GM12891 (cell line): ENCODE measurements at regions not wholly inside any gene's neighbourhood (a gene's known extent, or its start where the extent isn't known, plus 50 kb on each side); places are given as distances from the start of the nearest gene placed in this dataset.

Experiments used
- DNase-seq: peaks from one replicate; pipeline ENCODE4 v3.0.0; 2011; ENCODE audit warnings: low spot score; ENCODE audit not compliant: insufficient read length
- FAIRE-seq: peaks from 2 replicates; lab custom pipeline; 2011; peaks lifted over from hg19 to GRCh38; lab: Jason Lieb, UNC
- PAX5 ChIP-seq: IDR thresholded peaks from 2 replicates; pipeline ENCODE4 v1.6.1; 2011; ENCODE audit warnings: low read length, moderate library complexity, mild to moderate bottlenecking; ENCODE audit not compliant: insufficient read depth, severe bottlenecking
- POLR2A ChIP-seq: IDR thresholded peaks from 2 replicates; pipeline ENCODE4 v1.6.1; 2011; ENCODE audit warnings: low read depth, low read length, control low read depth
- POLR2AphosphoS5 ChIP-seq: IDR thresholded peaks from 2 replicates; pipeline ENCODE4 v1.6.1; 2011; ENCODE audit warnings: low read depth, low read length, control low read depth
- POU2F2 ChIP-seq: IDR thresholded peaks from 2 replicates; pipeline ENCODE4 v1.6.1; 2011; ENCODE audit warnings: low read depth, mild to moderate bottlenecking, control low read depth, low read length, moderate library complexity
- SPI1 ChIP-seq: IDR thresholded peaks from 2 replicates; pipeline ENCODE4 v1.6.1; 2011; ENCODE audit warnings: low read depth, low read length, control low read depth
- TAF1 ChIP-seq: IDR thresholded peaks from 2 replicates; pipeline ENCODE4 v1.6.1; 2011; ENCODE audit warnings: low read depth, low read length, control low read depth

DNA sequence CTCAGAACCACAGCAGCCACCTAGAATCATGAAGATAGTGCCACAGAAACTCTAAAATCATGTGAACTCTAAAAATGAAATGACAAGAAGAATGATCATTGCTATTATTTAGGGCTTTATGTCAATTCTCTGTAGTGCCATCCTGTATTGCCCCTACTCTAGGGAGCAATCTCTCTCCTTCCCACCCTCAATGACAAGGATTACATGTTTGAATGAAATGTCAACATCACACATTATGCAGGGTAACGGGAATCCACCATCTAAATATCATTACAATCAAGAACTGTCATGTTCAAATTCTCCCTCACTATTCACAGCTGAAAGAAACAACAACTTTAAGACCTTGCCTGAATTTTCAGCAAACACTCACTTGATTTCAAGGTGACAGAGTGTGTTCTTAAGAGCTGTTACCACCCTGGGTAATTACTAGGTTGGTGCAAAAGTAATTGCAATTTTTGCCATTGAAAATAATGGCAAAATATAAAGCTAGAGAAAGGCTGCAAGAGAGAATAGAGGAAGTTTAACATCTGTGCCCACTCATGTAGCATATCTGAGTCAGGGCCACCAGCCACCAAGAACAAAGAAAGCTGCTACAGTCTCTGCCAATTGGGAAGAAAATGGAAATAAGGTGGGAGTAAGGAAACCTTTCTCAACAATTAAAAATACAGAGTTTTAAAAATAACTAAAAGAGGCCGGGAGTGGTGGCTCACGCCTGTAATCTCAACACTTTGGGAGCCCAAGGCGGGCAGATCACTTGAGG, 112.8 kb upstream of the PSMD7 start:
- FAIRE-seq = no peak
- no peak for DNase-seq
- TF ChIP-seq TAF1 (no peak), SPI1 (no peak), POU2F2 (no peak), POLR2A (no peak), PAX5 (no peak), POLR2AphosphoS5 (no peak)

DNA sequence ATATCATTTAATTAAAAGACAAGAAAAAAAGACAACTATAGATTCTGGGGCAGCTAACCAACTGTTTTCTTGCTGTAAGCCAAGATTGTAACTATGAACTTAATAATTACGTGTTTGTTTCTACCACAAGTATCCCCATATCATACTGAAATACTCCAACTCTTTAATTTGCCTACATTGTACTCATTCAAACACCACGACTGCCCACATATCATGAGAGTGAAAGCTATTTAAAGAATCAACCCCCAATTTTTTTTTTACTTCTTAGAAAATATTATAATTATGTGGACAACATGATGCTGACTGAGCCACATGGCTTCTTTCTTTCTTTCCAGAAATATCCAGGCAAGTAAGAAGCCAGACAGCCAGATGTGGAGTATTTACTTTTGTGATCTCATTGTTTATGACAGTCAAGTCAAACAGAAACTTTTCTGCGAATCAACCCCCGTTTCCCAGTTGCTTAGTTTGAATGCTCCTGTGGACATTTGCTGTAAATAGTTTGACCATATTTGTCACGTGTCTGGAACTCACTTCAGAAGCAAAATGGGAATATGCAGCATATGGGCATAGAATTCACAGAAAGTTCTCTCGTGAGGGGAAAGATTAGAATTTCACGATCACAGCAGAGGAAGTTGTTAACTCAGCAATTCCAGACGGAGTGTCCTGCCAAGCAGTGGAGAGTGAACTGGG, 126.8 kb upstream of the PSMD7 start:
- FAIRE-seq (no peak), DNase-seq (no peak)
- TF ChIP-seq SPI1 (no peak), POLR2A (no peak), POU2F2 (no peak), PAX5 (no peak), TAF1 (no peak), POLR2AphosphoS5 (no peak)

DNA sequence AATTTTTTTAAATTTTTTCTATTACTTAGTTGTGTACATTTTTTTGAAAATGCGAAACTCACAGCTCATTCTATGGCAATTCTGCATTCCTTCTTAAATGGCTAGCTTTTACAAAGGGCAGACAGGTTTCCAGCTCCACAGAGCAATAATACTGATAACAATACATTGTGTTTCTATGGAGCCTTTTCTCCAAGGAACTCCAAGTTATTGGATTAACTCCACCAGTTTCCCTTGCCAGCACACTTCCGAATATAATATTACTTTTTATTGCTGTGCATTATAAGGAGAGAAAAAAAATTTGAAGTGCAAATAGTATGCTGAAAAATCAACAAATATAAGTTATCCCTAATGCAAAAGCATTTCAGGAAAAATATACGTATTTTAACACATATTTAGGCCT, 127.5 kb upstream of the PSMD7 start:
- DNase-seq (no peak), FAIRE-seq (no peak)
- TF ChIP-seq SPI1 = no peak
- no peak for TF ChIP-seq POLR2AphosphoS5
- no peak for TF ChIP-seq PAX5
- no peak for TF ChIP-seq TAF1
- TF ChIP-seq POU2F2 = no peak
- no peak for TF ChIP-seq POLR2A

DNA sequence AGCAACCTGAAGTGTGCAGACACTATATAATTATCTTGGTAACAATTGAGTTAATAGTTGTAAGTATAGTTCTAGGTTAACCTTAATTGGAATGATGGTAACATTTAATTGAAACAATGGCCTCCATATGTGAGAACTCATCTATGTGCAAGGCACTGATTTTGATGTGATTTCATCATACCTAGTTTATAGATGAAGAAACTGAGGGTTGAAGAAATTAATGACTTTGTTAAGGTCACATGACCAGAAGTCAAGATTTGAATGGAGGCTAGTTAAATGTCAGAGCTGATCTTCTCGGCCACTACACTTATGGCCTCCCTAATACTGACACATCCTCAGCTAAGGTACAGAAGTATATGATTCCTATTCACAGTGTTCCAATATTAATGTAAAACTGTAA, 128.2 kb upstream of the PSMD7 start:
- no peak for DNase-seq
- TF ChIP-seq POLR2A = no peak
- no peak for TF ChIP-seq SPI1
- no peak for TF ChIP-seq POLR2AphosphoS5
- no peak for TF ChIP-seq TAF1
- no peak for TF ChIP-seq POU2F2
- no peak for TF ChIP-seq PAX5
- no peak for FAIRE-seq

DNA sequence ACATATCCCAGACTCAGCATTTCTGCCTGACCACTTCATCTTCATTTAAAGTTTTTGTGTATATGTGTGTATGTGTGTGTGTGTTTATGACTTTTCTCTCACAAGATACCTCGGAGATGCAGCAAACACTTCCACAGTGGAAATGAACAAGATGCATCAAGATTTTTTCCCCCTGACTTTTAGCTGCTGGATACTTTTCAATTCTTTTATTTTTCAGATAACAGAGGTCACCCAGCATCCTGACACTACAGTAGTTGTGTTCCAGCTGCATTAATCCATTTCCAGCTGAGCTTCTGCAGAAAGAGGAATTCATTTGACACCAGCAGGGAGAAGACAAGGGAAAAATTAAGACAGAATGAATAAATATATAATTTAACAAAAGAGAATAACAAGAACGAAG, 130.2 kb upstream of the PSMD7 start:
- no peak for TF ChIP-seq TAF1
- no peak for FAIRE-seq
- DNase-seq = no peak

DNA sequence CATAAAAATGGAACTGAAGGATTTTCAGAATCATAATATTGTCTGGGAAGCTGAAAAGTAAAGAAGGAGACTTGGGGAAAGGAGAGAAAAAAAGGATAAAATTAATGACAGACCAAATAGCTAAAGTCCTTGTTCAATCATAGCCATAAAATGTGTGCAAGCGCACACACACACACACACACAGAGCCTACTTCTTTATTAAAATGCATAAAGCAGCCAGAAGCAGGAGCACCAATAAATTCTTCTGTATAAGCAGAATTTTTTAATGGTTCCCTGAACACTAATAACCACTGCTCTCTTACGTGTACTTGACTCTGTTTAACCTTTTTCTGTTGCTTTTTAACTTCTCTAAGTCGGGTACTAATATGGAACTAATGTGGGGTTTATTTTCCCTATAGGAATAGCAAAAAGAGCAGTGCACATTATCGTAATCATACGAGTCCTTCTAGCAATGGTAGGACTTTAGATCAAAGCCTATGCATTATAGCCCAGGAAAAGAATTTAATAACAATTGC, 131.0 kb upstream of the PSMD7 start:
- no peak for DNase-seq
- TF ChIP-seq SPI1 (no peak), TAF1 (no peak), PAX5 (no peak), POLR2AphosphoS5 (no peak), POU2F2 (no peak), POLR2A (no peak)
- no peak for FAIRE-seq

DNA sequence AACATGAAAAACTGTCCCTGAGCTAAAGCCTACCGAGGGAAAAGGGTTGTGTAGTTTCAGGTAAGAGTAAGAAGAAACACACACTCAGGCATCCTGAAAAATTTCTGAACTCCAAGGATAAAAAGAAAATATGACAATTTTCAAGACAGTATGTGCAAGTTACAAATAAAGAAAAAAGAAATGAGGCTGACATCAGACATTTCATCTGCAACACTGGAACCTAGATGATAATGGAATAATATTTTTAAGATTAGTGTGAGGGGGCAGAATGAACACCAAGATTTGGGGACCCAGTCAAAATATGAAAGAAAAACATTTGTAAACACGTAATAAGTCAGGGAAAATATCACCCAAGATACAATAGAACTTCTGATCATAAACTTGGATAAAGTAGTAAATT, 135.9 kb upstream of the PSMD7 start:
- no peak for TF ChIP-seq POLR2AphosphoS5
- TF ChIP-seq PAX5 = no peak
- no peak for TF ChIP-seq TAF1
- no peak for TF ChIP-seq POU2F2
- TF ChIP-seq SPI1 = no peak
- no peak for TF ChIP-seq POLR2A
- DNase-seq (no peak), FAIRE-seq (no peak)

DNA sequence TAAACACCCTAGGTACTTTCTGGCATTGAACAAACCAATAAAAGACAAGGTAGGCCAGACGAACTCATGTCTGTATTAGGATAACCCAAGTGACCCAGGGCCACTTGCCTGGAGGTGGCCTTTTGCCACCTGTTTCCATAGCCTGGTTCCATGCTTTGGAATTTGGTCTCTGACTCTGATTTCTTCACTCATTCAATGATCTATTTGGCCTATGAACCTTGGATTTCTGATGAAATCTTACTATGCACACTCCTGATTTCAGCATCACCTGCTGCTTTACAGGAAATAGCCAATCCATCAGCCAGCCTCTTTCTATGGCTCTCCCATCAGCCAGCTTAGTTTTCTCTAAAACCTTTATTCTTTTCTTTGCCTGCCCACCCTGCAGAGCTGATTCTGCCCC, 142.8 kb upstream of the PSMD7 start:
- DNase-seq = no peak
- TF ChIP-seq POLR2AphosphoS5 (no peak), POU2F2 (no peak), PAX5 (no peak), SPI1 (no peak), POLR2A (no peak), TAF1 (no peak)
- no peak for FAIRE-seq

DNA sequence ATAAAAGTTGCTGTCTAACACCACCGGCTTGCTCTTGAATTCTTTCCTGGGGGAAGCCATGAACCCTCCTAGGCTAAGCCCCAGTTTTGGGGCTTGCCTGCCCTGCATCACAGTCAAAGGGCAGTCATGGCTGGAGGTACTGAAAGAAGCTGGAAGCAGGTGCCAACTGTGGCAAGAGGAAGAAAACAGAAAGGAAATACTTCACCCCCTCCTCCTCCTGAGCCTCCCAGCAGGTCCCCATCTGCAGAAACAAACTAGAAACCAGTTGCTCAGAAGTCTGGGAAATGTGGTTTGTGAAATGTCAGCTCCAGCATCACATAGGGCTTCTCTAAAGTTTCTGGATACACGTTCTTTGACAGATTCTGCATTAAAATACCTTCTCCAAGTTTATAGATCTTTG, 150.0 kb upstream of the PSMD7 start:
- no peak for DNase-seq
- TF ChIP-seq POLR2A (no peak), POU2F2 (no peak), POLR2AphosphoS5 (no peak), SPI1 (no peak), PAX5 (no peak), TAF1 (no peak)
- no peak for FAIRE-seq

DNA sequence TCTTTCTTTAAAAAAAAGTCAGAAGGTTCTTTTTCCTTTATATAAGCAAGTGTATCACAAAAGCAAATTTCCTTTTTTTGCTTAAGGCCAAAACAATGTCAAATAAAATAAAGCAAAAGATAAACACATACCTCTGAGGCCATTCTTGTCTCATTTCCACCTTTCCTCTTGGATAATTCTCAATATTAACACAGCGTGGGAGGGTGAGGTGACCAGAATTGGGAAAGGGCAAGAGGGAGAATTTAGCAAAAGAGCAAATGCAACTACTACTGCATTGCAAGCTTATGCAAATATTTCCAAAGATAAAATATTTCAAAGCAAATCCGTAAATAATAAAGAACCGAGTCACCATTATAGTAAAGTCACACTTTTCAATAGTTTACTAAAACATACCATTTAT, 153.4 kb upstream of the PSMD7 start:
- TF ChIP-seq SPI1 = no peak
- TF ChIP-seq POLR2A = no peak
- TF ChIP-seq POU2F2 = no peak
- no peak for TF ChIP-seq TAF1
- no peak for TF ChIP-seq PAX5
- no peak for TF ChIP-seq POLR2AphosphoS5
- no peak for FAIRE-seq
- DNase-seq = no peak
